ENCODE measurements at regions not wholly inside any gene's neighbourhood (a gene's known extent, or its start where the extent isn't known, plus 50 kb on each side); places are given as distances from the start of the nearest gene placed in this dataset.
"Not testable (repeated sequence)": the region's sequence is repeated elsewhere in the genome, so short reads cannot be mapped to it uniquely, and the experiment has no call there.

DNA sequence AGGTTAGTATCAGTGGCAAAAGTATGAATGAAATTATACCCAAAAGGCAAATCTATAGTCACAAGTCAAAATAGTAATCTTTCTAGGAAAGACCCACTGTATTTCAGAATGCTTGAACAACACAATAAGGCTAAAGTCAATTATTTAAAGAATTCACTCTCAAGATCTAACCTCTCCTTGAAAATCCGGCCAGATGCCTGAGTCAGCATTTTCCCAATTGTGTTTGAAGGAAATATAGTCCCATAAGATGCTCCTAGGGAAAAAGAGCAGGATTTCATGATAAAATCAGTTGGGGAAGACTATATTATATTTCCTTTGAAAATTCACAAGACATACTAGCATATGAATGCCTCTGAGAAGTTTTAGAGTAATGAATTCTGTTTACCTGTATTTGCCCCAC is 1075.0 kb downstream of the GRM8 start:
- no peak for DNase-seq

DNA sequence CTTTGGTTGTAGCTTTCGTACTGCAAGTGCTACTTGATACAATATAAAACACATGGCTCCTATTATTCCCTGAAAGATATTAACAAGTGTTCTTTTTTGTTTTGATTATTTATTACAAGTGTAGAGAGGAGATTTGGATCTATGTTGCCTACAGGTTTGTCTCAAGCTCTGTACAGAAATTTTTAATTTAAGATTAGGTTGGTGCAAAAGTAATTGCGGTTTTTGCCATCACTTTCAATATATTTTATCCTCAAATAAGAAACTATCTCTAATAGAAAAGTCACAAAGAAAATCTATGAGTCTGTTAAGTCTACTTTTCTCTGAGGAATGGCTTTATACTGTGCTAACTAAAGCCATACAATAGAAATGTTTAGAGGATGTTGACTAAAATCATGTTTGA is 1086.1 kb downstream of the GRM8 start:
- no peak for DNase-seq

DNA sequence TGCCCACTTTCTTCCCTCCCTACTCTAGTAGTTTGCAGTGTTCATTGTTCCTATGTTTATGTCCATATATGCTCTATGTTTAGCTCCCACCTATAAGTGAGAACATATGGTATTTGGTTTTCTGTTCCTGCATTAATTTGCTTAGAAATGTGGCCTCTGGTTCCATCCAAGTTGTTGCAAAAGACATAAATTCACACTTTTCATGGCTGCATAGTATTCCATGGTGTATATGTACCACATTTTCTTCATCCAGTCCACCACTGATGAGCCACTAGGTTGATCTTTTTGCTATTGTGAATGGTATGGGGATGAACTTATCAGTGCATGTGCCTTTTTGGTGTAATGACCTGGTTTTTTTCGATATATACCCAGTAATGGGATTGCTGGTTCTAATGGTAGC is 1089.1 kb downstream of the GRM8 start:
- no peak for DNase-seq

DNA sequence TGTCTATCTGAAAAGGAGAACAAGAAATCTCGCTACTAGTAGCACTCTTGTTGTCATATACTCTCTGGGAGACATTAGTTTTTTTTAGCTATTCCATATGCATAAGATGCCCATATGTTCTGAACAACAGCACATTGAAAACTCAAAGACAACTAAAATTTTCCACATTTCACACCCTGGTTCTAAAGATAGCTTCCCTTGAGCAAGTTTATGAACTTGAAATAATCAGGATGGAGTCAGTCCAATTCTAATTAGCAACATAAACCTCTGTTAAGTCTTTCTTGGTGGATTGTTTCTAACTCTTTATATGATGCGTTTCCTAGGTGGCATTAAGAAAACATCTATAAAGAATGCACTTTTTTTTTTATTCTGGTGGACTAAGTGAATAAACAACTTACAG is 1095.3 kb downstream of the GRM8 start:
- DNase-seq, result no peak

DNA sequence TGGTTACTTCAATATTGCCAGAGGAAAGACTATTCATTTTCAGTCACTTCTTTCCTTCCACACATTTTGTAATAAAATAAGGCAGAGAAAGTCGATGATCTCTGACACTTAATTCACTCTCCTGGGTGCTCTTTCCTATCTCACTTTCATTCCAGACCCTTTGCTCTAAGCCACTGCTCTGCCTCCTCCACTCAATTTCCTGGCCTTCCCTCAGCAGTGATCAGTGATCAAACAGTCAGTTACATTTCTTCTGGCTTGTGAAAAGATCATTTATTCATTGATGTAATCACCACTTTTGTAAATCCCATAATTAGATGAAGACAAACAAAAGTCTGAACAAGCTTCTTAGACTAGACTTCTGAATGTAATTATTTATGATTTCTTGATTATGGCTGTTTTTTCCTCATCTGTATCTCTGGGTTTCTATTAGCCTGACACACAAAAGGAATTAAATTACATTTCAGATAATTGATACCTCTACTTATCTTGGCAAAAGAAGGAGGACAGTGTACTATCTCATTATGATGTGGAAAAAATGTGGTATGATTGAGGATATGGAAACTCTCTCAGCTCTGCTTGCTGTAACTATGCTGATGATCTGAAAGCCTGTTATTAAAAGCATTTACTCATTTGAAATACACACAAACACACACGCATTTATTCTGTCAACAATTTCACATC is 1102.3 kb downstream of the GRM8 start:
- DNase-seq, result no peak

DNA sequence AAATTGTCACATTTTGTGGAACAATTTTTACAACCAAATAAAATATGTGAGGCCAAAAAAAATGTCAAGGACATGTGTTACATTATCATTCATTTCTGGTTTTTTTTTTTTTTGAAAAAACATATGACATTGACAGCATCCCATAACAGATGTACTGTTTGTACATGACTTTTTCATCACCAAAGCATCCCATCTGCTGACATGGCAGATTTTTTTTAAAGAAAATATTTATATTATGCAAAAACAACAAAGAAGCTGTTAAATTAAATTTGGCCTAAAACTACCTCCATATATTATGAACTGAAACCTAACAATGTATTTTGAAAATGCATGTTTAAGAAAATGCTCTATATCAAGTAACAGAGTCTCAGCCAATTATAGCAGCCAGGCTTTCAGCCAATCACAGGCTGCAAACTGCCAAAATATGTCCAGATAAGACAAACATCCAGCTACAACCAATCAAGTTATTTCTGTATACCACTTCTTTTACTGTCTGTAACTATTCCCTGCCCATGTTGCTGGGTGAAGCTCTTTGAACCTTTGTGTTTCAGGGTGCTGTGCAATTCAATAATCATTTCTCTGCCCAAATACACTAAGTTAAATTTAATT is 1111.8 kb downstream of the GRM8 start:
- no peak for DNase-seq

DNA sequence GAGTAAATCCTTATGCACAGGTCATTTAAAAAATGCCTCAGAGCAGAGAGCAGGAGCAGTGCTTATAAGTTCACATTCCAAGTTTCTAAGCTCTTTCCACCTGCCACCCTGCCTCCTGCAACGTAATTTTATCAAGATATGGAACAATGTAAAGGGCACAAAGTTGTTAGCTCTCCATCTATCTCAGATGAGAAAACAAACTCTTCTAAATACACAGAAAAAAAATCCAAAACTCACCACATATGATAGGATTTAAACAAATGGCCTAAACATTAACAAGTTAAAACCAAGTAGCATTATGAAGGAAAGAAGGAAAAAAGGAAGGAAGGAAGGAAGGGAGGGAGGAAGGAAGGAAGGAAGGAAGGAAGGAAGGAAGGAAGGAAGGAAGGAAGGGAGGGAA is 1132.8 kb downstream of the GRM8 start:
- DNase-seq, result no peak

DNA sequence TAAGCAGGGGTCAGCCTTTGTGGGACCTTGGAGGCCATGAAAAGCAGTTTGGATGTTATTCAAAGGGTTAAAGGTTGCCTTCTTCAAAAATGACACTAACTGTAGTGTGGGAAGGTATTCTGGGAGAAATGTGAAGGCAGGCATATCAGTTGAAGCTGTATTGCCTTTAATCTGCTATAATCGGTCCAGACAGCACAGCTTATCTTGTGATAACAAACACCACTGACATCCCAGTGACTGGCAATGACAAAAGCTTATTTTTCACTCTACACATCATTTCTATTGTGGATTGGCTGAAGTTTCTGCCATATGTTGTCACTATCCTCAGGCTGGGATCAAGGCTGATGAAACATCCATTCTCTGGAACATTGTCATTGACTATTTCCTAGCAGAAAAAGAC is 1149.2 kb downstream of the GRM8 start:
- DNase-seq, result no peak

DNA sequence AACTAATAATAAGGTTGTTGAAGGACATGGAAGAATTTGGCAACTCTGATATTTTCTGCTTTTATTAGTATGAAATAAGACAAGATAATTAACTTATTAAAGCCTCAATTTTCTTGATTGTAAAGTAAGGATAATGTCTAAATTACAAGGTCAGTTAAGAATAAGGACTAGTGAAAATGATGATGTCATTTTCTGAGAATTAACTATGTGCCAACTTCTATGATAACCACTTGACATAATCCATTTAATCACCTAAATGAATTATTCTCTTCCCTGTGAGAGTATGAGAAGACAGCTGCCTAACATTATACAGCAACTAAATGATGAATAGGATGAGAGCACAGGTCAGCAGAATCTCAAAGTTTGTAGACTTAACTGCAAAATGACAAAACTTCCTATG is 1153.4 kb upstream of the POT1 start:
- no peak for DNase-seq

DNA sequence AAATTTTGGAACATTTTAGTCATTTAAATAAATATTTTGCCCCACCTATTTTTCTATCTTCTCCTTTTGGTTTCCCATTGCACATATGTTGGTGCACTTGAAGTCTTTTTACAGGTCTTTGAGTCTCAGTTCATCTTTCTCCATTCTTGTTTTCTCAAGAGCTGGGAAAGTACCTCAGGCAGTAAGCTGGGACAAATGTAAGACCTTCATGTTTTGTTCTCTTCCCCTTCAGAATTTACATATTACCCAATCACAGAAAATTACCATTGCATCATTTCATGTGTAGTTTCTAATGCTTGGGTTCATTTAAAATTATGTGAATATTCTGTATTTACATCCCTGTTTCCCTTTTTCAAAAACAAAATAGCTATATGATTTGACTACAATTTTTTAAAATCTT is 1150.0 kb upstream of the POT1 start:
- DNase-seq, result no peak

DNA sequence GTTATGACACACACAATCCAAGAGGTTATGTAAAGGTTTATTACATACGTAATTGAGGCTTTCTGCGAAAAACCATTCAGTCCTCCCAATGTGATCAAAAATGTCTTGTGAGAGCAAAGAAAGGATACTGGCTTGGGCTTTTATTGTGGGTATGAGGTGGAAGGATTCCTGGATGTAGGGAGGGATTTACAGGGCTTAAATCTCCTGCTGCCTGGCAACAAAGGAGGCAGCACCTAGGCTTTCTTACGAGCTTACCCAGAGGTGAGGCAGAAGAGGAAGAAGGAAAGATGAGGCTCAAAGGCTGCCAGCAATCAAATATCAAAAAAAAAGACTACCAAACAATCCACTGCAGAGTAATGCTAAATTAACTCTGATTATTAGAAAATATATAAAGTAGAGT is 1149.5 kb upstream of the POT1 start:
- DNase-seq, result no peak

DNA sequence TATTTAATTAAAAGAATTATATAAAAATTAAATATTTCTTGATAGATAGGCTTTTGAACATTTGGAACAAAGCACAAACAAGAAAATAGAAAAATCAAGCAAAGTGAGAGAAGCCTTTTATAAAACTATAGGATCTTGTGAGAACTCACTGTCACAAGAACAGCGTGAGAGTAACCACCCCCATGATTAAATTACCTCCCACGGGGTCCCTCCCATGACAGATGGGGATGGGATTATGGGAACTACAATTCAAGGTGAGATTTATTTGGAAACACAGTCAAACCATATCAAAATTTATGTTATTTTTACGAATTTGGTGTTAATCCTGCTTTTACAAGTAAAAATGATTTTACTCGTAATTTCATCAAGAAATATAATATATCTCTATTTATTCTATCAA is 1136.1 kb upstream of the POT1 start:
- no peak for DNase-seq

DNA sequence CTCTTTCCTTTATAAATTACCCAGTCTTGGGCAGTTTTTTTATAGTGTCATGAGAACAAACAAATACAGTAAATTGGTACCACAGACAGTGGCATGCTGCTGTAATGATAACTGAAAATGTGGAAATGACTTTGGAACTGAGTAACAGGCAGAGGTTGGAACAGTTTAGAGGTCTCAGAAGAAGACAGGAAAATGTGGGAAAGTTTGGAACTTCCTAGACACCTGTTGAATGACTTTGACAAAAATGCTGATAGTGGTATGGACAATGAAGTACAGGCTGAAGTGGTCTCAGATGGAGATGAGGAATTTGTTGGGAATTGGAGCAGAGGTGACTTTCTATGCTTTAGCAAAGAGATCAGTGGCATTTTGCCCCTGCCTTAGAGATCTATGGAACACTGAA is 1128.4 kb upstream of the POT1 start:
- no peak for DNase-seq

DNA sequence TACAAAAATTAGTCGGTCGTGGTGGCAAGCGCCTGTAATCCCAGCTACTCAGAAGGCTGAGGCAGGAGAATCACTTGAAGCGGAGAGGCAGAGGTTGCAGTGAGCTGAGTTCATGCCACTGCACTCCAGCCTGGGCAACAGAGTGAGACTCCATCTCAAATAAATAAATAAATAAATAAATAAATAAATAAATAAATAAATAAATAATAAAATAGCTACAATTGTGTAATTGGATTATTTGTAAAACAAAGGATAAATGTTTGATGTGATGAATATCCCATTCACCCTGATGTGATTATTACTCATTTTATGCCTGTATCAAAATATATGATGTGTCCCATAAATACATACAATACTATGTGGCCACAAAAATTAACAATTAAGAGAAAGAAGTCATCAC is 1127.0 kb upstream of the POT1 start:
- DNase-seq, result not testable (repeated sequence)

DNA sequence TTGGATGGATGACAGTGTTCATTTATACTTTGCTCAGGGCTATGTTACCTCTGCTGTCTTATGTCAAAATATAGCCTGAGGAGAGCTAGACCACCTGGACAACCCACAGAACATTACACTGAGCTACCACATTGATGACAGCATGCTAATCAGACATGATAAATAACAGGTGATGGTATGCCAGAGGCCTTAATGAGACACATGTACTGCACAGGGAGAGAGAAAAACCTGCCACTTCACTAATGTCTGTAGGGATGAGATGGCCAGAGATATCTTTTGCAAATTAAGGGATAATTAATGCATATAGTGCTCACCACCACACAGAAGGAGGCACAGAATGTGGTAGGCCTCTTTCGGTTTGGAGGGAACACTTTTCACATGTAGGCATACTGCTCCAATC is 1122.6 kb upstream of the POT1 start:
- DNase-seq, result no peak

DNA sequence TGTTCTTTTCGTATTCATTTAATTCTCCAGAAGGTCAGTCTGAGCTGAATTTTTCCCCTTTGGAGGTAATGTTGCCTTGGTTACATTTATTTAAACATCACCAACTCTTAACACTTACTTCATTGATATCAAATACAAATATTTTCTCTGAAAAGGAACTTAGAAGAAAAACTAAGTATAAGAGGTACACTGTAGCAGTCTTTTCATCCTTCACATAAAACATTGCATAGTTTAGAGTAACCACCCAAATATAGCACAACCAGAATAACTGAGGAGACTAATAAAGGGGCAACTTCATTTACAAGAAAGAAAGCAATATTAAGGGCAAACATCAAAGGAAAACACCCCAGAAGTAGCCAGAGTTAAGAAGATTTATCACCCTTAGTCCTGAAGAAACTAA is 1115.0 kb upstream of the POT1 start:
- DNase-seq, result no peak

DNA sequence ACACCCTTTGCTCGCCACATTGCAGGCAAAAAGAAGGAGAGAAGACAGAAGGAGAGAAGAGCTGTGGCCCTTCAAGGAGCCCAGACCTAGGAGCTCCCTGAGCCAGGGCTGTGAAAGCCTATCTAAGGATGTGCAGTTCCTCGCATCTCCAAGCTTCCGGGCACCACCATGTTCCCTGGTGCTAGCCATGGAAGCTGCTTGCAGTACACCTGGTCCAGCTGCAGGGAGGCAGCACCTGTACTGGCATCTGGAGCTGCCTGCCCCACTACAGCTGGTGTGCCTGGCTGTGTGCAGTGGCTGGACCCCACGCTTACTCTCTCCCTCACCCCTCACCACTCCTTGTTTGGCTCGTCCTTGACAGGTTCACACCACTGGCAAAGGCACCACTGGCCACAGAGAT is 1111.8 kb upstream of the POT1 start:
- no peak for DNase-seq

DNA sequence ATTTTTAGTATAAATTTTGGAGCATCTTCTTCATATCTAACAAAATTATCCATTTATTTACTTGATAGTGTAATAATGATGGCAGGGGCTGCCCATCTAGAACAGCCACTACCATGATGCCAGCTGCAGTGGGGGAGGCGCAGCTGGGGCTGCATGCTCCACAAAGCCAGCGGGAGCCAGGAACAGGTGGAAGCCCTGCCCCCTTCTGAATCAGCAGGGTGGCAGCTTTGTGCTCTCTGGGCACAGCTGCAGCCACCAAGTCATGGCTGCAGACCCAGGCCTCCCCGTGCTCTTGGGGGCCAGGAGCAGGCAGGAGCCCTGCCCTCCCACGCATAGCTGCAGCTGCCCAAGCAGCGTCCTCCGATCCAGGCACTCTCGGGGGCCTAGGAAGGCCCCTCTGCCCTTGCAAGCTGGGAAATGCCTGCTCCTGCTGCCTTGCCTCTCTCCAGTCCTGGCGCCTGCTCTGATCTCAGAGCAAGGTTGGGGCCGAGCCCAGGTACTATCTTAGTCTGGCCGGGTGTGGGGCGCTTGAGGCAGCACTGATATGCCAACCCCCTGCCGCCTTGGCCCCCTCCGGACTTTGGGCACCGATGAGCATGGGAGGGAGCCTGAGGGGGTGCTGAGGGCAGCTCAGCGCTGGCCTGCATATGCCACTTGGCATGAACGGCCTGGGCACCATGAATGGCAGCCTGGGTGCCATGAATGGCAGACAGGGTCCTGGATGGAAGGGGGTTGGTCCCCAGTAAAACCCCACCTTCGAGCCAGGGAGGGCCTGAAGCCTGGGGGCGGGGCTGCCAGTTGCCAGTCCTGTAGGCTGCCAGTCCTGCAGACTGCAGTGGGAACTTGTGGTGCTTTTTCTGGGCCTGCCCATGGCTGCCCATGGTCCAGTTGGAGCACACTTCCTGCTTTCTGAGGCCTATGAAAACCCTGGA is 1110.8 kb upstream of the POT1 start:
- no peak for DNase-seq

DNA sequence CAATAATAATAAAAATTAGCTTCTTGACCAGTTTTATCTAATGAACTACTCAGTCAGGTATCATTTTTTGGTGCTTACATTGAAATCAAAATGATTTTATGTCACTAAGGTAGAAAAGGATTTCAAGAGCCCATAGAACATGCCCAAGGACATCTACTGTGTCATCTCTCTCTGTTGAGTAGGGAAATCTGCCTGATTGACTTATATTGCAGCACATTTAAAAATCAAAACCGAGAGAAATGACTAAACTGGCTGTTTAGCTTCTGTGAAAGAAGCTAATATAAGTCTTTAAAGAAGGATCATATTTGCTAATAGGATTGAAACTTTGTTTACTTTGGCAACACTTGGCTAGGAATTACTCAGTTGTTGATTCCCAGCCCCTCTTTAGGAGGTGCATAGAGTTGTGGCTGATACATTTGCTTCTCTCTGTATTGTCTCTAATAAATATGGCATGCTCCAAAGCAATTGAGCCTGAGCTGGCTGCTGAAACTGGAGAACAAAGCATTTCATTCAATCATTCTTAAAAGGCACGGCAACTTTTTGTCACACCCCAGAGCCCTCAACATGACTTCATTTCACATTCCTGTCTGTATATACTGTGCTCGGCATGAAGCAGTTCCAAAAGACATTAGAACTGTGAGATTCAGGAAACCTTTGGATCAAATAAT is 1096.9 kb upstream of the POT1 start:
- no peak for DNase-seq

DNA sequence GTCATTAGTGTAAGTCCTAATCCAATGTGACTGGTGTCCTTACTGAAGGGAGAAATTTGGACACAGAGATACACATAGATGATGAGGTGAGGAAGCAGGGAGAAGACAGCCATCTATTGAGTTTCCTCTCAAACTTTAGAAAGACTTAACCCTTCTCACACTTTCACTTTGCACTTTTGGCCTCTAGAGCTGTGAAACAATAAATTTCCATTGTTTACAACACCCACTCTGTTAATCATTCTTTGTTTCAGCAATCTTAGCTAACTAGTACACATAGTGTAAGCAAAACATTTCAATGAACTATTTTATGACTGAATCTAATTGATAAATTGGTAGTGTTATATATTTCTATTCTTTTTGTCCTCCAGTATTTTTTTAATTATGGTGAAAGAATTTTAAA is 1092.8 kb upstream of the POT1 start:
- DNase-seq, result no peak

DNA sequence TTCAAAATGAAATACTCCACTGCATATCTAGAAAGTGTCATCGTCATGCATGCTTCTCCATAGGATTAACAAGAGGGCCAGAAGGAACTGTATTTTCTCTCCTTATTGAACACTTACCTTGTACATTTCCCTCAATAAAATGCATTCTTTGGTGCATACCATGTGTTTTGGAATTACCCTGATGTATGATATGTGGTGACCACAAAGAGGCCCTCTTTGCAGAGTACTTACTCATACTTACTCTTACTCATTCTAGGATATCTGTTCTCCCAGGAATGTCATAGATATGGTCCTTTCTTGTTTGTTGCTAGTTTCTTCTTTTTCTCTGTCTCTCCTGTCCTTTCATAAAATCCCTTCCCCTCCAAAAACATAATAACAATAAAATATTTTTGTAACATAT is 1087.1 kb upstream of the POT1 start:
- DNase-seq, result no peak

DNA sequence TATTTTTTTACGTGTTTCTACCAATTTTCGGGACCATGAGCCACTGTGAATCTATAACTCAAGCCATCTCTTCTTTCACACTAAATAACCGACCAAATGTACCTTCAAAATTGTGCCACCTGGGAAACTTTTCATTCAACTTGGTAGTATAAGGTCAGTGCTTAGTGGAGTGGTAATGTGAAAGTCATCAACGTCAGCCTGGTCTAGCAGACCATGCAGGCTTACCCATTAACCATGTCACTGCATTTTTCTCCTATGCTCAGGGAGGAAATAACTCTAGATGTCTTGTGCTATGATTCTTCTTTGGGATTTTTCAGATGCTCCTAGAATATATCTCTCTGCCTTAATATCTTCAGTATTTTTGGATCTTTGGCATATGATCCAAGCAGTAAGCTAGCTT is 1075.4 kb upstream of the POT1 start:
- no peak for DNase-seq

DNA sequence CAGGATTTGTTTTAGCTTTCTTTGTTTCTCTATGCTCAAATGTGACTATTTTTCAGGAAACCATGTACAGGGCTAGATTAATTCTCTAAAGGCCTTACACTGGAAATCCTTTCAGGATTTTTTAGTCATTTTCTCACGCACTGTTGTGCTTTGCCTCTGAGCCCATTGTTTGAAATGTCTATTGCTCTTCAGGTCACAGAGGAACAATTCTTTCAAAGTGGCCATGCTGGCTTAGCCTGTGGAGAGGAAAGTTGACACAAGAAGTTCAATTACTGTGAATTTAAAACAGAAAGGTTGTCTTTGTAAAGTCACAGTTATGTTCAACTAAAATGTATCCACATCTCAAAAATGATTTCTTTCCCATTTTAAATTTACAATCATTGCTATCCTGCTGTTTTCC is 1071.7 kb upstream of the POT1 start:
- DNase-seq, result no peak

DNA sequence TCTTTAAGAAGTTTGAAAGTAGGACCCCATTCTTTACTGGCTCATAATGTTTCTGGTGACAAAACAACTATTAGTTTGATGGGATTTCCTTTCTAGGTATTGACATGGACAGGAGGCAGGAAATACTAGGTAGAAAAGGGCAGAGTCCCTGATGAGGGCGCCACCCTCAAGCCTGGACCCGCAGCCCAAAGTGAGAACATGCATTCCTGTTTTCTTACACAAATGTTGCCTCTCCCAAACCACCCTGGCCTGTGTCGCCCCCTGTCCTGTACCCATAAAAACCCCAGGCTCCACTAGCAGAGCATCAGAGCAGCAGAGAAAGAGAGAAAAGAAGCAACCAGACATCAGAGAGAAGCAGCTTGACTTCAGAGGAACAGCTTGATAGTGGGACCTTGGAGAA is 1055.2 kb upstream of the POT1 start:
- no peak for DNase-seq
